ENCODE measurements at regions not wholly inside any gene's neighbourhood (a gene's known extent, or its start where the extent isn't known, plus 50 kb on each side); places are given as distances from the start of the nearest gene placed in this dataset.
"Not testable (repeated sequence)": the region's sequence is repeated elsewhere in the genome, so short reads cannot be mapped to it uniquely, and the experiment has no call there.

DNA sequence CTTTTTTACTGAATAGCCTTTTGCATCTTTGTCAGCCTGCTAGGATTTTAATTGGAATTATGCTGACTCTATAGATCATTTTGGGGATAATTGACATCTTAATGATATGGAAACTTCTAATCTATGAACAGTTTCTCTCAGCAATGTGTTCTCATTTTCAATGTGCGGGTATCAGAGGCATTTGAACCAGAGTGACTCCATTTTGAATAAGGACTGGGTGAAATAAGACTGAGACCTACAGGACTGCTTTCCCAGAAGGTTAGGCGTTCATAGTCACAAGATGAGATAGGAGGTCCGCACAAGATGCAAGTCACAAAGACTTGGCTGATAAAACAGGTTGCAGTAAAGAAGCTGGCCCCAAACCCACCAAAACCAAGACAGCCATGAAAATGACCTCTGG is 140.5 kb downstream of the IGLL1 start:
- H2AFZ ChIP-seq (replicated peaks); H3K36me3 ChIP-seq; H3F3A ChIP-seq (ENCODE audit: low read depth); H3K79me2 ChIP-seq (ENCODE audit: low read depth); H3K4me3 Mint-ChIP-seq; H3K4me3 ChIP-seq; DNase-seq (ENCODE audit: low spot score); H3K27ac Mint-ChIP-seq; H3K4me1 ChIP-seq; H3K9ac ChIP-seq; H3K27me3 Mint-ChIP-seq (ENCODE audit: insufficient read depth, low read depth); H3K27ac ChIP-seq; H4K20me1 ChIP-seq (ENCODE audit: low read depth); H3K4me2 ChIP-seq; H3K27me3 ChIP-seq; H3K9me3 ChIP-seq (ENCODE audit: low read depth); H3K36me3 Mint-ChIP-seq: not testable (repeated sequence)
- Mint-ChIP-seq H3K4me1 (peaks cover 25% of the 10 kb centered on the region), H3K9me3 (peaks cover 32% of the 10 kb centered on the region)

DNA sequence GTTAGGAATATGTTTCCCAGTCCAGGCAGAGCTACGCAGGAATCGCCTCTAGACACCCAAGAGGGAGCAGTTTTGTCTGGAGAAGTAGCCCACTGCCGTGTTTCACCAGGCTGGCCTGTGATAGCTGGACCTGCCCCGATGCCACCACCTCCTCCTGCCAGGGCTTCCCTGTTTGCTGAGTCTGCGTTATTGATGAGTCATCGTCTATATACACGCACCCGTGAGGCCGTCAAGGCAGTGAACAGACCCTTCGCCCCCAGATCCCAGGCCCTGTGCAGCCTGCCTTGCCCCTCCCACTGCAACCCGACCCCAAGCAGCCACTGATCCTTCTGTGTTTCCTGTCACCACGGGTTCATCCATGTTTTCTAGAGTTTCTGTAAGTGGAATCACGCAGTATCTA is 141.9 kb downstream of the IGLL1 start:
- no peaks in the 10 kb centered on the region for H3K9me3 ChIP-seq (ENCODE audit: low read depth)
- TF ChIP-seq EZH2phosphoT487 (IDR thresholded peaks at IDR 0.05) (no peak), EZH2 (IDR thresholded peaks at IDR 0.05) (no peak)
- TF ChIP-seq, protein P1, sequence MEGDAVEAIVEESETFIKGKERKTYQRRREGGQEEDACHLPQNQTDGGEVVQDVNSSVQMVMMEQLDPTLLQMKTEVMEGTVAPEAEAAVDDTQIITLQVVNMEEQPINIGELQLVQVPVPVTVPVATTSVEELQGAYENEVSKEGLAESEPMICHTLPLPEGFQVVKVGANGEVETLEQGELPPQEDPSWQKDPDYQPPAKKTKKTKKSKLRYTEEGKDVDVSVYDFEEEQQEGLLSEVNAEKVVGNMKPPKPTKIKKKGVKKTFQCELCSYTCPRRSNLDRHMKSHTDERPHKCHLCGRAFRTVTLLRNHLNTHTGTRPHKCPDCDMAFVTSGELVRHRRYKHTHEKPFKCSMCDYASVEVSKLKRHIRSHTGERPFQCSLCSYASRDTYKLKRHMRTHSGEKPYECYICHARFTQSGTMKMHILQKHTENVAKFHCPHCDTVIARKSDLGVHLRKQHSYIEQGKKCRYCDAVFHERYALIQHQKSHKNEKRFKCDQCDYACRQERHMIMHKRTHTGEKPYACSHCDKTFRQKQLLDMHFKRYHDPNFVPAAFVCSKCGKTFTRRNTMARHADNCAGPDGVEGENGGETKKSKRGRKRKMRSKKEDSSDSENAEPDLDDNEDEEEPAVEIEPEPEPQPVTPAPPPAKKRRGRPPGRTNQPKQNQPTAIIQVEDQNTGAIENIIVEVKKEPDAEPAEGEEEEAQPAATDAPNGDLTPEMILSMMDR (IDR thresholded peaks at IDR 0.05): no peak
- no peak overlapping the region for H3K27ac ChIP-seq
- Mint-ChIP-seq H3K27ac (peak overlapping the region; percentile 14), H3K9me3 (peaks cover 28% of the 10 kb centered on the region), H3K36me3 (peaks cover 3% of the 10 kb centered on the region), H3K27me3 (ENCODE audit: insufficient read depth, low read depth) (peaks cover 5% of the 10 kb centered on the region), H3K4me1 (peaks cover 36% of the 10 kb centered on the region), H3K4me3 (no peak overlapping the region)
- H3K36me3 ChIP-seq: no peaks in the 10 kb centered on the region
- H3K79me2 ChIP-seq (ENCODE audit: low read depth): no peaks in the 10 kb centered on the region
- no peak overlapping the region for H3K4me2 ChIP-seq
- no peak overlapping the region for H3K9ac ChIP-seq
- no peak overlapping the region for H3K4me3 ChIP-seq
- H3F3A ChIP-seq (ENCODE audit: low read depth): no peaks in the 10 kb centered on the region
- H3K4me1 ChIP-seq: peaks cover 7% of the 10 kb centered on the region
- H3K27me3 ChIP-seq: no peaks in the 10 kb centered on the region
- H2AFZ ChIP-seq (replicated peaks): peak overlapping the region; percentile 72
- H4K20me1 ChIP-seq (ENCODE audit: low read depth): no peaks in the 10 kb centered on the region
- DNase-seq (ENCODE audit: low spot score): no peak

DNA sequence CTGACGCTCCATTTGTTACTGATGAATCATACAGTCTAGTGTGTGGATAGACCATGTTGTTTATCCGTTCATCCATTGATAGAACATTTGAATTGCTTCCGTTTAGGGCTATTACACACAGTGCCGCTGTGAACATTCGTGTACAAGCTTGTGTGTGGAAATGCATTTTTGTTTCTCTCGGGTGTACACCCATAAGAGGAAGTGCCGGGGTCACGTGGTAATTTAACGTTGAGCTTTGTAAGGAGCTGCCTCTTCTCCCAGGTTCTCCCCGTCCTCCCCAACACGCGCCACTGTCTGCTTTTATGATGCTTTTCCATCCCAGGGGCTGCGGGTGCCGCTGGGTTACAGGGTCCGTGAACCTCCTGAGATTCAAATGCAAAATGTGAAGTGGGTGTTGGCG is 142.3 kb downstream of the IGLL1 start:
- Mint-ChIP-seq H3K27ac (no peak overlapping the region), H3K36me3 (peaks cover 3% of the 10 kb centered on the region), H3K9me3 (peaks cover 28% of the 10 kb centered on the region), H3K4me1 (peaks cover 40% of the 10 kb centered on the region), H3K27me3 (ENCODE audit: insufficient read depth, low read depth) (peaks cover 5% of the 10 kb centered on the region), H3K4me3 (no peak overlapping the region)
- Histone ChIP-seq H3K27ac (no peak overlapping the region), H4K20me1 (ENCODE audit: low read depth) (no peaks in the 10 kb centered on the region), H3K36me3 (no peaks in the 10 kb centered on the region), H3K9ac (no peak overlapping the region), H3K79me2 (ENCODE audit: low read depth) (no peaks in the 10 kb centered on the region), H3K4me3 (no peak overlapping the region), H3K9me3 (ENCODE audit: low read depth) (no peaks in the 10 kb centered on the region), H3K27me3 (no peaks in the 10 kb centered on the region), H3K4me2 (no peak overlapping the region), H2AFZ (replicated peaks) (no peak overlapping the region), H3K4me1 (peaks cover 7% of the 10 kb centered on the region), H3F3A (ENCODE audit: low read depth) (no peaks in the 10 kb centered on the region)
- no peak for DNase-seq (ENCODE audit: low spot score)
- no peak for TF ChIP-seq EZH2 (IDR thresholded peaks at IDR 0.05)

DNA sequence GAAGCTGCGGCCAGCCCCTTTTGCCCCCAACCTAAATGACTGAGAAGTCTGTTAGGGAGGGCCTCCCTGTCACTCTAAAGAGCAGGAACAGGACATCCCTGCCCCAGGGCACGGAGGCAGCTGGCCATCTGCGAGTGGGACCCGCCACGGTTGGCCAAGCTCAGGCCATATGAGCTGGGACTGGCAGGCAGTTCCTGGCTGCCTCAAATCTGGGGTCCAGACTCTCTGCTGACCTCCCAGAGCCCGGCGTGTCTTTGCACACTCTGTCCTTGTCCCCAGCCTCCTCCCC is 143.0 kb downstream of the IGLL1 start:
- not testable (repeated sequence) for H3K27me3 Mint-ChIP-seq (ENCODE audit: insufficient read depth, low read depth); H3K36me3 ChIP-seq; H3K36me3 Mint-ChIP-seq; H3K79me2 ChIP-seq (ENCODE audit: low read depth); H2AFZ ChIP-seq (replicated peaks); H3K4me1 ChIP-seq; DNase-seq (ENCODE audit: low spot score); H3K4me3 Mint-ChIP-seq; H3K4me2 ChIP-seq; H3K9me3 ChIP-seq (ENCODE audit: low read depth); H3K9ac ChIP-seq; H3K27ac ChIP-seq; H3K4me3 ChIP-seq; H3K27me3 ChIP-seq; H3F3A ChIP-seq (ENCODE audit: low read depth); H4K20me1 ChIP-seq (ENCODE audit: low read depth)
- peak overlapping the region; percentile 87 for H3K27ac Mint-ChIP-seq
- H3K9me3 Mint-ChIP-seq: peaks cover 22% of the 10 kb centered on the region
- H3K4me1 Mint-ChIP-seq: peaks cover 47% of the 10 kb centered on the region

DNA sequence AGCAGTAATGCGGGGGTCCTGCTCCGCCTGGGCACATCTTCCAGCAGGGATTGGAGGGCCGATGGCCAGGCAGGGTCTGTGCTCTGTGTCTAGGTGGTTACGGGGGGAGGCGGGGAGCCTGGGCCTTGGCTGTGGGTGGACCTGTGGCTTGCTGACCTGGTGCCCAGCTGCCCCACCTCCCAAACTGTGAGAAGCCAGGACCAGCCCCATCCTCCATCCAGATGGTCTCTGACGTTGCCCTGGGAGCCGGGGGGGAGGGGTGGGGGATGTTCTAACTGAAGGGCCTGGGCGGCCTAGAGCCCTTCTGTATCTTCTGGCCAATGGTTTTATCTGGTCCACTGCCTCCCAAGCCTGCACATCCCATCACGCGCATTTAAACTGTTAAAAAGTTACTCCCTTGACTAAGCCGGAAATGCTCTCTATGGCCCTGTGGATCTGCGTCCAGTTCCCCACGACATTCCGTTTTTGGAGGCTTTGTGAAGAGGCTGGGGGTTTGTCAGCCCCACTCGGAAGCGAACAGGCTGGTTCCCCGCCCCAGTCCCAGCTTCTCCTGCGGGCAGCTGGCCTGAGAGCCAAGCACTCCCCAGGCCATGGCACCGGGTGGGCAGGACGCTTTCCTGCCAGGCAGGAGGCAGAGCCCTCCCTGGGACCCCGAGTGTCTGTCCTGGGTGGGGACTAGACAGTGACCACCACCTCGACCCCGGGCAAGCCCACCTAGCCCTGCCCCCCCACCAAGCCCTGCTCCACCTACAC is 143.6 kb downstream of the IGLL1 start:
- H3K79me2 ChIP-seq (ENCODE audit: low read depth); H3K27me3 ChIP-seq; H3K9me3 ChIP-seq (ENCODE audit: low read depth); H3K9ac ChIP-seq; H3K36me3 ChIP-seq; H4K20me1 ChIP-seq (ENCODE audit: low read depth); H3K27ac ChIP-seq; H2AFZ ChIP-seq (replicated peaks); H3F3A ChIP-seq (ENCODE audit: low read depth); H3K4me3 Mint-ChIP-seq; H3K4me2 ChIP-seq; H3K4me3 ChIP-seq; H3K36me3 Mint-ChIP-seq; DNase-seq (ENCODE audit: low spot score): not testable (repeated sequence)
- peaks cover 12% of the 10 kb centered on the region for H3K4me1 ChIP-seq
- H3K27me3 Mint-ChIP-seq (ENCODE audit: insufficient read depth, low read depth): peaks cover 10% of the 10 kb centered on the region
- peaks cover 52% of the 10 kb centered on the region for H3K4me1 Mint-ChIP-seq
- peaks cover 22% of the 10 kb centered on the region for H3K9me3 Mint-ChIP-seq
- peak overlapping the region; percentile 86 for H3K27ac Mint-ChIP-seq

DNA sequence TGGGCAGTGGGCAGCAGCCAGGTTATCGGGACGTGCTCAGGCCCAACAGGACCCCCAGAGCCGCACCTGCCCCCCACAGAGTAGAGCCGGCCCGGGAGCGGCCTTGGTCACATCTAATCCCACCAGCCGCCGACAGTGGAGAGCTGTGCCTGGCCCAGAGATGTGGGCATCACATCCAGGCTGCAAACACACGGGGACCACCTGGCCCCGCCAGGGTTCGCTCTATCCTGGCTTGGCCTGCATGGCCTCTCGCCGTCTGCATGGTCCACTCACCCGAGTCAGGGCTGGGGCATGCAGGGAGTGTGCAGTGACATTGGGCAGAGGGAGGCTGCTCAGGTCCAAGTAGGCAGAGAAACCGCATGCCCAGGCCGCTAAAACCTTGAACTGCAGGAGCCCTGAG is 144.9 kb downstream of the IGLL1 start:
- H3K4me1 ChIP-seq: peaks cover 21% of the 10 kb centered on the region
- H3K9me3 Mint-ChIP-seq: peaks cover 27% of the 10 kb centered on the region
- H3K36me3 ChIP-seq; H3K4me3 ChIP-seq; DNase-seq (ENCODE audit: low spot score); H3K9ac ChIP-seq; H3K9me3 ChIP-seq (ENCODE audit: low read depth); H3K4me2 ChIP-seq; H3K79me2 ChIP-seq (ENCODE audit: low read depth); H3K36me3 Mint-ChIP-seq; H3F3A ChIP-seq (ENCODE audit: low read depth); H4K20me1 ChIP-seq (ENCODE audit: low read depth); H2AFZ ChIP-seq (replicated peaks); H3K4me3 Mint-ChIP-seq; H3K27me3 ChIP-seq; H3K27ac ChIP-seq: not testable (repeated sequence)
- H3K4me1 Mint-ChIP-seq: peaks cover 62% of the 10 kb centered on the region
- peak overlapping the region; percentile 14 for H3K27ac Mint-ChIP-seq
- H3K27me3 Mint-ChIP-seq (ENCODE audit: insufficient read depth, low read depth): peaks cover 12% of the 10 kb centered on the region

DNA sequence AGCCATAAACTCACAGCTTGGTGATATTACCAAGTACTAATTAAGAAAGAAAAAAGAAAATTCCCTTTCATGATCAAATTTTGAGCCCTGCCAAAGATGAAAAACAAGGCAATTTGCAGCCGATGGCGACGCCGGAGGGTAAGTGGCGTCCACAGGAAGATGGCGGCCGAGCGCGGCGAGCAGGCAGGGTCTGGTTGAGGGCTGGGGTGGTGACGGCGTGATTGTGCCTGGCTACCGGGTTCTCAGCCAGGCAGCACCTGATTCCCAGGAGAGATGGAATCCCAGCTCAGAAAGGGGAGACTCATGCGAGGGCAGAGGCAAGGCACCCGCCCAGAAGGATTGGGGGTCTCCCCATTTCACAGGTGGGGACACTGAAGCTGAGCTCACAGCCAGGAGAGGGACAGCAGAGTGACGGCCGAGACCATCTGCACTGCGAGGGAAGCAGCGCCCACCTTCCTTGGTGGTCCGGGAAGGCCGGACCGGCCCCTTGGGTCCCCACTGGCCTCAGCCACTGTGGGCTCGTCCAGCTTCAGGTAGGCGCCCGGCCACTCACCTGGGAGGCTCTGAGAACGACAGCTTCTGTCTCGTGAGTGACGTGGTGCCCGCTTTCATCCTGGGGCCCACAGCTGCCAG is 145.8 kb downstream of the IGLL1 start:
- peaks cover 13% of the 10 kb centered on the region for H3K27me3 Mint-ChIP-seq (ENCODE audit: insufficient read depth, low read depth)
- H3K4me3 ChIP-seq; H3K9ac ChIP-seq; H3K4me3 Mint-ChIP-seq; H2AFZ ChIP-seq (replicated peaks); H3K36me3 ChIP-seq; H3K9me3 ChIP-seq (ENCODE audit: low read depth); DNase-seq (ENCODE audit: low spot score); H3K27me3 ChIP-seq; H3K79me2 ChIP-seq (ENCODE audit: low read depth); H3K27ac ChIP-seq; H4K20me1 ChIP-seq (ENCODE audit: low read depth); H3K36me3 Mint-ChIP-seq; H3F3A ChIP-seq (ENCODE audit: low read depth): not testable (repeated sequence)
- Histone ChIP-seq H3K4me1 (peaks cover 21% of the 10 kb centered on the region), H3K4me2 (peak overlapping the region; percentile 53)
- H3K4me1 Mint-ChIP-seq: peaks cover 62% of the 10 kb centered on the region
- peaks cover 35% of the 10 kb centered on the region for H3K9me3 Mint-ChIP-seq
- H3K27ac Mint-ChIP-seq: peak overlapping the region; percentile 53

All from neural progenitor cell (in vitro differentiated cells).